GM12878 (cell line): ENCODE measurements at regions not wholly inside any gene's neighbourhood (a gene's known extent, or its start where the extent isn't known, plus 50 kb on each side); places are given as distances from the start of the nearest gene placed in this dataset.
A peak's percentile ranks its signal among the peaks of the same experiment; 100 is the strongest.

Experiments
- ATF3 ChIP-seq: IDR thresholded peaks from 2 replicates; pipeline ENCODE4 v1.6.1; 2011; ENCODE audit warnings: low read depth, mild to moderate bottlenecking, low read length, moderate library complexity, borderline replicate concordance; ENCODE audit errors: extremely low read depth
- CREM ChIP-seq: IDR thresholded peaks from 2 replicates; pipeline ENCODE4 v1.6.1; 2014; ENCODE audit warnings: antibody characterized with exemption, low read depth
- ETV6 ChIP-seq, 2 experiments: fragments of 450-650 bp in 1 of 2; IDR thresholded peaks in 1 of 2; conservative IDR thresholded peaks in 1 of 2; 2 replicates each; pipeline ENCODE4 v1.6.1; 2014; ENCODE audit warnings: antibody characterized with exemption in 1 of 2, borderline replicate concordance in 1 of 2, low read depth in 1 of 2, mild to moderate bottlenecking in 1 of 2, moderate library complexity in 1 of 2
- FOXM1 ChIP-seq: IDR thresholded peaks from 2 replicates; pipeline ENCODE4 v1.6.1; 2012; ENCODE audit warnings: low read depth, mild to moderate bottlenecking, inconsistent platforms, low read length, moderate library complexity
- KAT2A ChIP-seq: conservative IDR thresholded peaks from 2 replicates; pipeline ENCODE4 v1.6.1; 2011; ENCODE audit warnings: low read depth, low read length; ENCODE audit not compliant: control insufficient read depth
- MLLT1 ChIP-seq: fragments of 450-650 bp; IDR thresholded peaks from 2 replicates; pipeline ENCODE4 v1.6.1; 2016; ENCODE audit warnings: mild to moderate bottlenecking
- PAX8 ChIP-seq: fragments of 450-650 bp; IDR thresholded peaks from 2 replicates; pipeline ENCODE4 v1.6.1; 2017; ENCODE audit warnings: mild to moderate bottlenecking, moderate library complexity
- RAD21 ChIP-seq: IDR thresholded peaks from 2 replicates; pipeline ENCODE4 v1.6.1; 2011; ENCODE audit warnings: mild to moderate bottlenecking, low read depth, low read length, moderate library complexity; ENCODE audit not compliant: insufficient read depth
- SKIL ChIP-seq: fragments of 450-650 bp; IDR thresholded peaks from 2 replicates; pipeline ENCODE4 v1.6.1; 2017; ENCODE audit warnings: mild to moderate bottlenecking, low read depth, inconsistent platforms; ENCODE audit not compliant: poor library complexity, severe bottlenecking
- SMC3 ChIP-seq: IDR thresholded peaks from 2 replicates; pipeline ENCODE4 v1.6.1; 2011; ENCODE audit warnings: low read length, improper control_type of control experiment, borderline replicate concordance
- YY1 ChIP-seq: IDR thresholded peaks from 2 replicates; pipeline ENCODE4 v1.6.1; 2011; ENCODE audit warnings: low read depth, mild to moderate bottlenecking, low read length

GRCh38 chr9:71604197-71605063, 163.9 kb downstream of the CEMIP2 start (continued):
- TF ChIP-seq YY1 (peak; percentile 72), SMC3 (peak; percentile 81), RAD21 (peak; percentile 75), ETV6 (conservative IDR thresholded peaks at IDR 0.05 in 1 of 2, IDR thresholded peaks at IDR 0.05 in 1 of 2; ENCODE audit: borderline replicate concordance in 1 of 2, low read depth in 1 of 2) (no peak), PAX8 (no peak), FOXM1 (no peak), SKIL (no peak), KAT2A (no peak), MLLT1 (no peak), CREM (no peak), ATF3 (0 out of 2 replicates have a peak, but pooled peaks have one; percentile 14)
